ENCODE measurements at regions not wholly inside any gene's neighbourhood (a gene's known extent, or its start where the extent isn't known, plus 50 kb on each side); places are given as distances from the start of the nearest gene placed in this dataset.
A peak's percentile ranks its signal among the peaks of the same experiment; 100 is the strongest.

DNA sequence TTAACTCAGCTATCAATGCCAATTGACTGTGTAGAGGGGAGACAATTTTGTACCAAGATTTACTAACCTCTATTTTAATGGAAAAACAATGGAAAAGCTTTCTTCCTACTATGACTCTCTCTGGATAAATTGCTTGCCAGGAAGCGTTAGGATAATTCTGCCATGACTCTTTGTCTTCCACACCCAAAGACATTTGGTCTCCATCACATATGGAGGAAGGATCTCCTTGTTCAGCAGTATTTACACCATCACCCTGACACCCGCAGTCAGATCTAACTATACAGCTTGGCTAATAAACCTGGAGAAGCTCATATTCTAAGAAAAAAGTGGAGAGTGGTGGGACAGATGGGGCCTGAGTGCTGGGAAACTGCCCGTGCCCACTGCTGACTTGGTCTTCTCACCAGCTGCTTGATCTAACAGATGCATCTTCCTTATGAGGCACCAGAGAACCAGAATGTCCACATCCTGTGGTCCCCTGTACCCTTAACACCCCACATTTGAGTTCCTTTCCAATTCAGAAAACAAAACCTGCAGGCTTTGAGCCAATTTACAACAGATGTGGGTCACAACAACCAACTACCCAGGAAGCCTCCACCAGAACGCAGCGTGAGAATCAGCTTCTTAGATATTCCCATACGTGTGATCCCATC, 154.0 kb downstream of the DAD1 start:
- no peak for TF ChIP-seq CTCF (conservative IDR thresholded peaks at IDR 0.05)
- Mint-ChIP-seq H3K27ac (ENCODE audit: unreplicated experiment) (no peak overlapping the region), H3K9me3 (no peaks in the 10 kb centered on the region), H3K36me3 (ENCODE audit: low read depth) (no peaks in the 10 kb centered on the region), H3K27me3 (ENCODE audit: low read depth) (peaks cover 39% of the 10 kb centered on the region), H3K4me3 (no peak overlapping the region), H3K4me1 (no peaks in the 10 kb centered on the region)
- DNase-seq (ENCODE audit: low read depth, low spot score), result no peak

- Mint-ChIP-seq H3K4me3 (no peak overlapping the region), H3K36me3 (ENCODE audit: low read depth) (no peaks in the 10 kb centered on the region), H3K27ac (ENCODE audit: unreplicated experiment) (no peak overlapping the region), H3K27me3 (ENCODE audit: low read depth) (peaks cover 38% of the 10 kb centered on the region), H3K9me3 (no peaks in the 10 kb centered on the region), H3K4me1 (peaks cover under 1% of the 10 kb centered on the region)
- TF ChIP-seq CTCF (conservative IDR thresholded peaks at IDR 0.05), result peak; percentile 14
- DNase-seq (ENCODE audit: low read depth, low spot score), result no peak
Measured at GRCh38 chr14:22434030-22434429, 155.0 kb downstream of the DAD1 start.

DNA sequence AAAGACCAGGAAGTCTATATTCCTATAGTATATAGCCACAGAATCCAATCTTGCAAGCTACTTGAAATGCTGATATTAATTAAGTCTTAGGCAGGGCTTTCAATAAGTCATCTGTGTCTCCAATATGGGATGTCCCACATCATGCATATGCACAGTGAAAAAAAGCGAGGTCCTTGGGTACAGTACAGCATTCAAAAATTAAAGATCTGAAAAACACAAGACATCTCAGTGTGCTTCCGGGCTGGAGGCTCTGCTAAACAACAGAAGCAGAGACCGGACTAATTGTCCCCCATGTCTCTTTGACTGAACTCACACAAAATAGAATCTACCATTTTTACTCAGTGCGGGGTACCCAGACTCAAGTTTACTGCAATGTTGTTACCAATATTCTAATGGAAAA, 156.0 kb downstream of the DAD1 start:
- Mint-ChIP-seq H3K4me3 (no peak overlapping the region), H3K27me3 (ENCODE audit: low read depth) (peaks cover 42% of the 10 kb centered on the region), H3K4me1 (peaks cover 10% of the 10 kb centered on the region), H3K36me3 (ENCODE audit: low read depth) (no peaks in the 10 kb centered on the region), H3K27ac (ENCODE audit: unreplicated experiment) (no peak overlapping the region), H3K9me3 (no peaks in the 10 kb centered on the region)
- DNase-seq (ENCODE audit: low read depth, low spot score), result no peak
- TF ChIP-seq CTCF (conservative IDR thresholded peaks at IDR 0.05), result no peak

DNA sequence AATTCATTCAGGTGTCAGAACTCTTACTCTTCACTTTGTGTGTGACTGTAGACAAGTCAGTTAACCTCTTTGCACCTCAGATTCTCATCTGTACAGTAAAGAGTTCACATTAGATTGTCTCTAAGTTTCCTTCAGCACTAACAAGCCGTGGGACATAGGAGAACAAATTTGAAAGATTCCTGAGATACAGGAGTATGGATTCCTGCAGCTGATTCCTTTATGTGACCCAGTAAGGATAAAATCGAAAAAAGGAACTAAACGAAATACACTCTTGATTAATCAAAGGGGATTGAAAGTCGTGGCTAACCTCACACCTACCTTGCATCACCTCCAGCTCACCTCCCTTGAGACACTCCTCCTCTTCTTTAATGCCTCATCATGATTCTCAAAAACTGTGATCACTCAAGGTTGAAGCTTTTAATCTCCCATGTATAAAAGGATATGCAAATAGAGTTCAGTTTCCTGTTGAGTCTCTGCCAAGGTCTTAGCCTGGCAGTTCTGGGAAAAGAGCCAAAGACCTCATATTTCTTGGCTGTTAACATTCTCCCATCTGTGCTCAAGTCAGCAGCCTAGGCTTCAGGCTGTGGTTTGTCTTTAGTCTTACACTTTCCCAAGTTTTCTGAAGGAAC, 156.6 kb downstream of the DAD1 start:
- no peak overlapping the region for H3K4me3 Mint-ChIP-seq

DNA sequence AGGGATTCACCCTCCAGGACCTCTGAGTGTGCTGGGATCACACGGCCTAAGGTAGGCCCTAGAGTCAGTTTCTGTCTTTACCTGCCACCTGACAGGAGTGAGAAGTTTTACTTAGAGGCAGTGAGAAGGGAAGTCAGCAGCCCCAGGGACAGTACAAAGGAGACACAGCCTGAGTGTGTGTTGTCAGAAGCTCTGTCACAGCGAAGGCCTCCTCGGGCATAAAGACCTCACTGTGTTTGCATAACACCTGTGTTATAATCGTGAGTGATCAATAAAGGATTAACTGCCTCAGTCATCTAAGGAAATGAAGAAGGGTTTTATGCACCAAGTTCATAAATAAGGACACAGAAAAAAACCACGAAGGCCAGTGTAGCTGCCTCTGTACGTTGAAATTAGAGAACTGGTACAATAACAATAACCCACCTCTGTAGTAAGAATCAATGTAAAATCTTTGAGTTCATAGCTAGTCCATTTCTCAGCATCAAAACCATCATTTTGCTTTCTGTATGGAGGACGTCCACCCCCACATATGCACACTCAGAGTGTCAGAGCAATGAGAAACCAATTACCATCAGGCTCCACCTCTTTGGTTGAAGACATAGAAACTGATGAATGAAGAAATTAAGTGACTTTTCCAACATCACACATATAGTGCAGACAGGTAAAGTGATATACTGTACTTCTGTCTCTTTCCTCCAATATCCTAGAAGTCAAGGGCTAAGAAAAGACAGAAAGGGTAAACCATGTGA, 159.3 kb downstream of the DAD1 start:
- H3K27ac Mint-ChIP-seq (ENCODE audit: unreplicated experiment), result no peak overlapping the region
- peaks cover 62% of the 10 kb centered on the region for H3K27me3 Mint-ChIP-seq (ENCODE audit: low read depth)
- H3K4me1 Mint-ChIP-seq, result peaks cover 19% of the 10 kb centered on the region

More for the DNA sequence above, 156.6 kb downstream of the DAD1 start:
- Mint-ChIP-seq H3K4me1 (peaks cover 15% of the 10 kb centered on the region), H3K27ac (ENCODE audit: unreplicated experiment) (no peak overlapping the region), H3K36me3 (ENCODE audit: low read depth) (no peaks in the 10 kb centered on the region), H3K27me3 (ENCODE audit: low read depth) (peaks cover 47% of the 10 kb centered on the region), H3K9me3 (no peaks in the 10 kb centered on the region)
- no peak for DNase-seq (ENCODE audit: low read depth, low spot score)
- TF ChIP-seq CTCF (conservative IDR thresholded peaks at IDR 0.05), result no peak

More for the DNA sequence above, 159.3 kb downstream of the DAD1 start:
- DNase-seq (ENCODE audit: low read depth, low spot score), result no peak
- Mint-ChIP-seq H3K4me3 (no peak overlapping the region), H3K9me3 (no peaks in the 10 kb centered on the region), H3K36me3 (ENCODE audit: low read depth) (no peaks in the 10 kb centered on the region)
- no peak for TF ChIP-seq CTCF (conservative IDR thresholded peaks at IDR 0.05)

Measured in neural crest cell (in vitro differentiated cells).